CD4-positive, alpha-beta T cell (primary cell): ENCODE measurements at regions not wholly inside any gene's neighbourhood (a gene's known extent, or its start where the extent isn't known, plus 50 kb on each side); places are given as distances from the start of the nearest gene placed in this dataset.

Source experiments
- ATAC-seq: fragments of 200-7000 bp; cut with Tn5 transposase; one replicate; pipeline ENCODE4 v1.10.0; 2022; ENCODE audit warnings: mild to moderate bottlenecking; ENCODE audit not compliant: poor library complexity
- CTCF ChIA-PET: fragments of 350-600 bp; sonication (Branson Sonifier 250); formaldehyde crosslinking; loops from one replicate; lab custom pipeline; 2021; ENCODE audit warnings: antibody characterized with exemption, inconsistent platforms; lab: Charles Lee
- POLR2A ChIA-PET: fragments of 350-600 bp; sonication (Branson Sonifier 250); formaldehyde crosslinking; loops from one replicate; lab custom pipeline; 2021; ENCODE audit warnings: antibody characterized with exemption, inconsistent platforms; lab: Charles Lee
- DNase-seq, 14 experiments: peaks; one replicate each; pipeline ENCODE4 v3.0.0-alpha.2; 2013 to 2020; ENCODE audit warnings: mixed read lengths in 2 of 14
- H3K27ac ChIP-seq, 2 donors: one replicate each; pipeline versions ENCODE4 v1.5.1 to v1.7.0; 2013; ENCODE audit warnings: low read length in 2 of 2, low read depth in 1 of 2, mild to moderate bottlenecking in 1 of 2
- H3K27me3 ChIP-seq, 2 experiments: 1 replicate in 1 of 2; 2 replicates in 1 of 2; pipeline versions ENCODE4 v1.6.1 to v1.7.0; 2013; ENCODE audit warnings: low read length in 2 of 2, control low read depth in 1 of 2, mild to moderate bottlenecking in 1 of 2, moderate library complexity in 1 of 2; ENCODE audit not compliant: insufficient read depth in 2 of 2, control insufficient read depth in 1 of 2
- H3K36me3 ChIP-seq: one replicate; pipeline ENCODE4 v1.6.1; 2013; ENCODE audit warnings: low read length, control low read depth; ENCODE audit not compliant: insufficient read depth
- H3K4me1 ChIP-seq: one replicate; pipeline ENCODE4 v1.6.1; 2013; ENCODE audit warnings: low read length, control low read depth; ENCODE audit not compliant: insufficient read depth
- H3K4me3 ChIP-seq: one replicate; pipeline ENCODE4 v1.5.1; 2013; ENCODE audit warnings: mild to moderate bottlenecking, low read length, moderate library complexity
- H3K9me3 ChIP-seq, 2 experiments: 1 replicate in 1 of 2; 2 replicates in 1 of 2; pipeline versions ENCODE4 v1.6.1 to v1.7.0; 2013; ENCODE audit warnings: low read length in 2 of 2, mild to moderate bottlenecking in 2 of 2, control low read depth in 1 of 2, moderate library complexity in 1 of 2; ENCODE audit not compliant: control insufficient read depth in 1 of 2, insufficient read depth in 1 of 2
- H3K27ac Mint-ChIP-seq: one replicate; pipeline ENCODE4 v1.8.0; 2020; ENCODE audit warnings: mixed read lengths
- H3K27me3 Mint-ChIP-seq: one replicate; pipeline ENCODE4 v1.8.0; 2021; ENCODE audit warnings: mixed read lengths
- H3K36me3 Mint-ChIP-seq: one replicate; pipeline ENCODE4 v1.8.0; 2021; ENCODE audit warnings: low read depth, mixed read lengths
- H3K4me1 Mint-ChIP-seq: one replicate; pipeline ENCODE4 v1.8.0; 2021; ENCODE audit warnings: low read depth, mixed read lengths
- H3K4me3 Mint-ChIP-seq: one replicate; pipeline ENCODE4 v1.8.0; 2020; ENCODE audit warnings: mild to moderate bottlenecking, mixed read lengths
- H3K9me3 Mint-ChIP-seq: one replicate; pipeline ENCODE4 v1.8.0; 2020; ENCODE audit warnings: mixed read lengths
- CTCF ChIP-seq: fragments of 200-600 bp; IDR thresholded peaks from one replicate; pipeline ENCODE4 v1.8.0; 2022; ENCODE audit warnings: antibody characterized with exemption, mild to moderate bottlenecking
- intact Hi-C, 2 experiments: fragments of 100-400 bp; cut with DNase I in 1 of 2; cut with micrococcal nuclease in 1 of 2; formaldehyde crosslinking; loops; one replicate each; pipeline versions ENCODE4 v1.15.1 to v1.9.0; 2023 to 2025; cut with DNase I, micrococcal nuclease

- peaks cover 5% of the 10 kb centered on the region for H3K9me3 Mint-ChIP-seq
- no peak for ATAC-seq
- intact Hi-C loops, result no loop called here
- DNase-seq, result no peak
- Histone ChIP-seq H3K9me3 (peaks cover 0 to 19% of the 10 kb centered on the region in 2 experiments), H3K4me3 (no peak overlapping the region), H3K27me3 (no peaks in the 10 kb centered on the region), H3K36me3 (no peaks in the 10 kb centered on the region), H3K27ac (no peak overlapping the region), H3K4me1 (no peaks in the 10 kb centered on the region)
- POLR2A ChIA-PET, result no interaction called here
- no peak for TF ChIP-seq CTCF
- no peaks in the 10 kb centered on the region for H3K27me3 Mint-ChIP-seq
- no peak overlapping the region for H3K27ac Mint-ChIP-seq
- no peak overlapping the region for H3K4me3 Mint-ChIP-seq
- no peaks in the 10 kb centered on the region for H3K36me3 Mint-ChIP-seq
- CTCF ChIA-PET, result no interaction called here
- no peaks in the 10 kb centered on the region for H3K4me1 Mint-ChIP-seq
Observed at GRCh38 chr15:27690290-27690689, 408.8 kb downstream of the OCA2 start.

- Mint-ChIP-seq H3K4me1 (no peaks in the 10 kb centered on the region), H3K9me3 (no peaks in the 10 kb centered on the region), H3K4me3 (no peak overlapping the region), H3K27ac (no peak overlapping the region), H3K36me3 (no peaks in the 10 kb centered on the region), H3K27me3 (no peaks in the 10 kb centered on the region)
- no peaks in the 10 kb centered on the region for H3K27me3 ChIP-seq
- peaks cover 0 to 12% of the 10 kb centered on the region in 2 experiments for H3K9me3 ChIP-seq
- intact Hi-C loops, result loop anchor here in 1 of 2 experiments (10.0 kb wide), 1 partner anchor 62 kb away; no protein-coding TSS in a partner anchor
- no peak overlapping the region for H3K4me3 ChIP-seq
- TF ChIP-seq CTCF, result no peak
- ATAC-seq, result no peak
- no peaks in the 10 kb centered on the region for H3K36me3 ChIP-seq
- no peak for DNase-seq
- ChIA-PET CTCF (no interaction called here), POLR2A (no interaction called here)
- no peak overlapping the region for H3K27ac ChIP-seq
- H3K4me1 ChIP-seq, result no peaks in the 10 kb centered on the region
Observed at GRCh38 chr15:27686971-27687370, 412.1 kb downstream of the OCA2 start.

GRCh38 chr15:27686369-27686768 lies 412.7 kb downstream of the OCA2 start:
- Histone ChIP-seq H3K27me3 (no peaks in the 10 kb centered on the region), H3K27ac (no peak overlapping the region), H3K36me3 (no peaks in the 10 kb centered on the region), H3K4me3 (no peak overlapping the region), H3K4me1 (no peaks in the 10 kb centered on the region), H3K9me3 (peaks cover 0 to 12% of the 10 kb centered on the region in 2 experiments)
- CTCF ChIA-PET, result no interaction called here
- H3K36me3 Mint-ChIP-seq, result no peaks in the 10 kb centered on the region
- H3K4me1 Mint-ChIP-seq, result no peaks in the 10 kb centered on the region
- DNase-seq, result no peak
- no peak for TF ChIP-seq CTCF
- H3K4me3 Mint-ChIP-seq, result no peak overlapping the region
- POLR2A ChIA-PET, result no interaction called here
- H3K27ac Mint-ChIP-seq, result no peak overlapping the region
- no peak for ATAC-seq
- no peaks in the 10 kb centered on the region for H3K9me3 Mint-ChIP-seq
- intact Hi-C loops, result loop anchor here in 1 of 2 experiments (10.0 kb wide), 1 partner anchor 62 kb away; no protein-coding TSS in a partner anchor
- no peaks in the 10 kb centered on the region for H3K27me3 Mint-ChIP-seq
